PFSK-1 (cell line): ENCODE measurements at regions not wholly inside any gene's neighbourhood (a gene's known extent, or its start where the extent isn't known, plus 50 kb on each side); places are given as distances from the start of the nearest gene placed in this dataset.

Source experiments
- POLR2AphosphoS5 ChIP-seq: IDR thresholded peaks from 2 replicates; pipeline ENCODE4 v1.6.1; 2012; ENCODE audit warnings: low read depth, mild to moderate bottlenecking, control low read depth, low read length, moderate library complexity
- TAF1 ChIP-seq: IDR thresholded peaks from 2 replicates; pipeline ENCODE4 v1.6.1; 2012; ENCODE audit warnings: low read length, control low read depth, borderline replicate concordance; ENCODE audit not compliant: insufficient read depth
- TF ChIP-seq, protein P1 (sequence below), 2 experiments: IDR thresholded peaks; 2 replicates each; pipeline versions ENCODE4 v1.6.1 to v1.8.0; 2011 to 2012; ENCODE audit warnings: low read depth in 2 of 2, low read length in 2 of 2, control low read depth in 1 of 2, inconsistent platforms in 1 of 2, mild to moderate bottlenecking in 1 of 2, moderate library complexity in 1 of 2; ENCODE audit not compliant: insufficient read depth in 1 of 2

DNA sequence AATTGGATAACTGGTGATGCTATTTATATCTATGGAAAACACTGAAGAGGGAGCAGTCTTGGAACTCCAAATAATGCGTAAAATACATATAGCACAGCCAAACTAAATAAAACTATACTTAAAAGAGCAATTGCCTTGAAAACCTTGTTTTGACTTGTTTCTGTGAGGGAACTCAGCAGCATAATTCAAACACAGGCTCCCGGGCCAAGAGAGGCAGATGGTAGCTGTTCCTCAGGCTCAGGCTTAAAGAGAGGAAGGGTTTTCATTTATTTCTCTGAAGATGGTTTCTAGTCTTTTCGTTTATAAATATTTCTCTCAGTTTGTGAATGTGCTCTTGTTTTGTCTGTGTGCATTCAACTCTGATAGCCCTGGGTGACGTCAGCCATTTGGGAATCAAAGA is 82.4 kb downstream of the FANCF start:
- TF ChIP-seq, protein P1, sequence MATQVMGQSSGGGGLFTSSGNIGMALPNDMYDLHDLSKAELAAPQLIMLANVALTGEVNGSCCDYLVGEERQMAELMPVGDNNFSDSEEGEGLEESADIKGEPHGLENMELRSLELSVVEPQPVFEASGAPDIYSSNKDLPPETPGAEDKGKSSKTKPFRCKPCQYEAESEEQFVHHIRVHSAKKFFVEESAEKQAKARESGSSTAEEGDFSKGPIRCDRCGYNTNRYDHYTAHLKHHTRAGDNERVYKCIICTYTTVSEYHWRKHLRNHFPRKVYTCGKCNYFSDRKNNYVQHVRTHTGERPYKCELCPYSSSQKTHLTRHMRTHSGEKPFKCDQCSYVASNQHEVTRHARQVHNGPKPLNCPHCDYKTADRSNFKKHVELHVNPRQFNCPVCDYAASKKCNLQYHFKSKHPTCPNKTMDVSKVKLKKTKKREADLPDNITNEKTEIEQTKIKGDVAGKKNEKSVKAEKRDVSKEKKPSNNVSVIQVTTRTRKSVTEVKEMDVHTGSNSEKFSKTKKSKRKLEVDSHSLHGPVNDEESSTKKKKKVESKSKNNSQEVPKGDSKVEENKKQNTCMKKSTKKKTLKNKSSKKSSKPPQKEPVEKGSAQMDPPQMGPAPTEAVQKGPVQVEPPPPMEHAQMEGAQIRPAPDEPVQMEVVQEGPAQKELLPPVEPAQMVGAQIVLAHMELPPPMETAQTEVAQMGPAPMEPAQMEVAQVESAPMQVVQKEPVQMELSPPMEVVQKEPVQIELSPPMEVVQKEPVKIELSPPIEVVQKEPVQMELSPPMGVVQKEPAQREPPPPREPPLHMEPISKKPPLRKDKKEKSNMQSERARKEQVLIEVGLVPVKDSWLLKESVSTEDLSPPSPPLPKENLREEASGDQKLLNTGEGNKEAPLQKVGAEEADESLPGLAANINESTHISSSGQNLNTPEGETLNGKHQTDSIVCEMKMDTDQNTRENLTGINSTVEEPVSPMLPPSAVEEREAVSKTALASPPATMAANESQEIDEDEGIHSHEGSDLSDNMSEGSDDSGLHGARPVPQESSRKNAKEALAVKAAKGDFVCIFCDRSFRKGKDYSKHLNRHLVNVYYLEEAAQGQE (IDR thresholded peaks at IDR 0.05; ENCODE audit: insufficient read depth in 1 of 2, low read depth in 2 of 2, low read length in 2 of 2) = no peak
- TF ChIP-seq POLR2AphosphoS5 = no peak
- no peak for TF ChIP-seq TAF1
